AG08396 (cell line): ENCODE measurements at regions not wholly inside any gene's neighbourhood (a gene's known extent, or its start where the extent isn't known, plus 50 kb on each side); places are given as distances from the start of the nearest gene placed in this dataset.

ENCODE experiments used
- DNase-seq: peaks from one replicate; pipeline ENCODE4 v3.0.0; 2012; ENCODE audit warnings: low spot score, mixed read lengths

GRCh38 chr13:50104493-50104892, 89.2 kb downstream of the KCNRG start:
- DNase-seq: no peak

GRCh38 chr13:50106559-50106958, 91.3 kb downstream of the KCNRG start:
- DNase-seq: no peak

GRCh38 chr13:50107205-50107604, 92.0 kb downstream of the KCNRG start:
- DNase-seq: peak; percentile 36

- no peak for DNase-seq
These were observed 99.7 kb downstream of the KCNRG start for GRCh38 chr13:50114961-50115360.

GRCh38 chr13:50115695-50116094, 100.5 kb downstream of the KCNRG start:
- no peak for DNase-seq

- DNase-seq: no peak
These were observed 101.3 kb downstream of the KCNRG start for GRCh38 chr13:50116430-50116973.

- DNase-seq: no peak
These were observed 104.3 kb downstream of the KCNRG start for GRCh38 chr13:50119591-50119990.

GRCh38 chr13:50122455-50122854, 107.2 kb downstream of the KCNRG start:
- DNase-seq: no peak

- no peak for DNase-seq
These were observed 107.8 kb downstream of the KCNRG start for GRCh38 chr13:50123002-50123401.

GRCh38 chr13:50123515-50123861, 108.2 kb downstream of the KCNRG start:
- no peak for DNase-seq

GRCh38 chr13:50123862-50124535, 108.8 kb downstream of the KCNRG start:
- peak; percentile 98 for DNase-seq

GRCh38 chr13:50124536-50125303, 109.5 kb downstream of the KCNRG start:
- peak; percentile 67 for DNase-seq

- DNase-seq: no peak
These were observed 110.0 kb downstream of the KCNRG start for GRCh38 chr13:50125304-50125553.

- DNase-seq: peak; percentile 92
These were observed 110.5 kb downstream of the KCNRG start for GRCh38 chr13:50125554-50126262.

- no peak for DNase-seq
These were observed 111.2 kb downstream of the KCNRG start for GRCh38 chr13:50126263-50126992.

GRCh38 chr13:50126993-50127725, 111.9 kb downstream of the KCNRG start:
- DNase-seq: no peak

GRCh38 chr13:50127726-50128291, 112.6 kb downstream of the KCNRG start:
- no peak for DNase-seq

GRCh38 chr13:50128428-50128931, 113.2 kb downstream of the KCNRG start:
- no peak for DNase-seq

GRCh38 chr13:50129081-50129705, 113.9 kb downstream of the KCNRG start:
- DNase-seq: no peak

- DNase-seq: no peak
These were observed 114.5 kb downstream of the KCNRG start for GRCh38 chr13:50129706-50130122.
